ENCODE measurements at regions not wholly inside any gene's neighbourhood (a gene's known extent, or its start where the extent isn't known, plus 50 kb on each side); places are given as distances from the start of the nearest gene placed in this dataset.

DNA sequence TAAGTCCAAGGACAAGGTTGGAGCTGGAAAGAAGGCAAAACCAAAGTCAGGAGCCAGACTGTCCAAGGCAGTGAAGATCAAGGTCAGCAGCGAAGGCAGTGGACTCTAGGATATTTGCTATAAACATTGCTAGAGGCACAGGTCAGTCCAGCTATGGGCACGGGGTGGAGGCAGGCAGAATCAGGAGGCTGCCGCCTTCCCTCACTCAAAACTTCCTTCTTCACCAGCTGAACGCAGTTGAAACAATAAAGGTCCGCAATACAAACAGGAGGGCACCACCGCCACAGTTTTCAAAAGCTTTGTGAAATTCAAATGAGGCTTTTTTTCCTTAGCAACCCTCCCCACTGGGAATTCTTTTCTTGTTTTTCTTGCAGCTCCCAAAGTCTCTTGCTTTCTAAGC, 372.4 kb downstream of the NXPE2 start:
- TF ChIP-seq POLR2A (IDR thresholded peaks at IDR 0.05): no peak
- TF ChIP-seq, protein P1, sequence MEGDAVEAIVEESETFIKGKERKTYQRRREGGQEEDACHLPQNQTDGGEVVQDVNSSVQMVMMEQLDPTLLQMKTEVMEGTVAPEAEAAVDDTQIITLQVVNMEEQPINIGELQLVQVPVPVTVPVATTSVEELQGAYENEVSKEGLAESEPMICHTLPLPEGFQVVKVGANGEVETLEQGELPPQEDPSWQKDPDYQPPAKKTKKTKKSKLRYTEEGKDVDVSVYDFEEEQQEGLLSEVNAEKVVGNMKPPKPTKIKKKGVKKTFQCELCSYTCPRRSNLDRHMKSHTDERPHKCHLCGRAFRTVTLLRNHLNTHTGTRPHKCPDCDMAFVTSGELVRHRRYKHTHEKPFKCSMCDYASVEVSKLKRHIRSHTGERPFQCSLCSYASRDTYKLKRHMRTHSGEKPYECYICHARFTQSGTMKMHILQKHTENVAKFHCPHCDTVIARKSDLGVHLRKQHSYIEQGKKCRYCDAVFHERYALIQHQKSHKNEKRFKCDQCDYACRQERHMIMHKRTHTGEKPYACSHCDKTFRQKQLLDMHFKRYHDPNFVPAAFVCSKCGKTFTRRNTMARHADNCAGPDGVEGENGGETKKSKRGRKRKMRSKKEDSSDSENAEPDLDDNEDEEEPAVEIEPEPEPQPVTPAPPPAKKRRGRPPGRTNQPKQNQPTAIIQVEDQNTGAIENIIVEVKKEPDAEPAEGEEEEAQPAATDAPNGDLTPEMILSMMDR (IDR thresholded peaks at IDR 0.05): no peak
